ENCODE measurements at regions not wholly inside any gene's neighbourhood (a gene's known extent, or its start where the extent isn't known, plus 50 kb on each side); places are given as distances from the start of the nearest gene placed in this dataset.

DNA sequence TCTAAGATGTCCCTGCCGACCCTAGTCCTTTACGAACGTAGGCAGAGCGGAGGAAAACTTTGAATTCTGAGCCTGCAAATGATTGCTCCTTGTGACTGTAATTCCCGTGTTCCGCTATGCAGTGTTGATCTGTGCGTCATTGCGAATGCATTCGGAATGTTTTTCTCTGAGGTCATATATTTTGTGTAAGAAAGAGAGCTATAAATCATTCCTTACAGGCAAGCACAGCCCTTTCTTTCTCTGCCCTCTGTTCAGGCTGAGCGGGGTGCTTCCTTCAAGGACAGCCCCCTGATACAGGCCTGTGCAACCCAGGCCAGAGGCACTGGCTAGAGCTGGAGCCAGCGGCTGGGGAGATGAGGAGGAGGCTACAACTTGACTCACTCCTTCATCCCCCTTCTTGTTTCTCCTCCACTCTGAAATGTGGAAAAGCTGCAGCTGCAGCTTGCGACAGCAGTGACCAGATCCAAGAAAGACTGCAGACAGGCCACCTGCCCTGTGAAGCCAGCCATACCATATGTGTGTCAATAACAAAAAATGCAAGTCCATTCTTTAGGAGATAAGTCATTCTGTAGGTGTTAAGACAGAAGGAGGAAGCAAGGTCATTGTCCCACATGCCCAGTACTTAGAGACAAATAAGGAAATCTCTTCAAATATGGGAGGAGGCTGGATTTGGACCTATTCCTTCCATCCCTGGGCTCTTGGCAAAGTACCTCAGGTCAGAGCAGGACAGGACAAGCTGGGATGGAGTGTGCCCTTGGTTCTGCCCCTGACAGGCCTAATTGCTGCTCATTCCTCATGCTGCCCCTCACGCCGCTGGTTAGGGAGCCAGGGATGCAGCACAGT lies 345.7 kb upstream of the WWC1 start:
- Mint-ChIP-seq H3K27me3 (no peaks in the 10 kb centered on the region), H3K9me3 (peaks cover 0 to 3% (median 0%) of the 10 kb centered on the region in 3 donors), H3K4me3 (no peak overlapping the region), H3K36me3 (no peaks in the 10 kb centered on the region), H3K4me1 (no peaks in the 10 kb centered on the region), H3K27ac (no peak overlapping the region)

DNA sequence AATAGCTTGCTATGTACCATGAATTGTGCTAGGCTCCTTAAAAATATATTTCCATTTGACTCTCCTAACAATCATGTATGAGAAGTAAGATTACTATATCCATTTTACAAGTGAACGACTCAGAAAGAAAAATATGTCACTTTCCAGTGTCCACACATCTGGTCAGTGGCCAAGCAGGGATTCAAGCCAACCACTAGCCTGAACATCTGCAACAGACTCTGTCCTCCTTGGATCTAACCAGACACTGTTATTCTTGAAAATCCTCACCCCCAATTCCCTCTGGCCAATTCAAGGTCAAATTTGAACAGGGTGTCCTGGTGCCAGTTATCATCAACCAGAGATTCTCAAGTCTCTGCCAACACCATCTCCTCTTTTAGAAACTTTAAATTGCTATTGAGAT lies 344.1 kb upstream of the WWC1 start:
- Mint-ChIP-seq H3K27me3 (no peaks in the 10 kb centered on the region), H3K27ac (no peak overlapping the region), H3K4me3 (no peak overlapping the region), H3K4me1 (peaks cover 0 to 3% (median 0%) of the 10 kb centered on the region in 3 donors), H3K36me3 (no peaks in the 10 kb centered on the region), H3K9me3 (peaks cover 0 to 3% (median 0%) of the 10 kb centered on the region in 3 donors)

DNA sequence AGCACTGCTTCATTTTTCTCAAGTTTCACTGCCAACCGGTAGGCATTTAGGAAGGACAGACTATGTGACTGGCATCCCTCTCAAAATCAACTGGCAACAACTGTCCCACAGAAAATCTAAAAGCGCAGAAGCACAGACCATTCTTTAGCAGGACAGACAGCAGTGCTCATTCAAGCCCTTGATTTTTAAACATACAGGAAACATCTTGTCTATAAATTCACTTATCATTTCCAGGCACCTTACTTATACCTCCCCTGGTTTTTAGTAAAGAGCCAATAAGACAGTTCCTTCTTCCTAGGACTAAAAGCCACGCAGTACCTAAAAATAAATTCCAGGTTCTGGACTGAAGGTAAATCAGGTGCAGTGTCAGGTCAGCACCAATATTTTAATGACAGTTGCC lies 343.2 kb upstream of the WWC1 start:
- no peak overlapping the region for H3K4me3 Mint-ChIP-seq

DNA sequence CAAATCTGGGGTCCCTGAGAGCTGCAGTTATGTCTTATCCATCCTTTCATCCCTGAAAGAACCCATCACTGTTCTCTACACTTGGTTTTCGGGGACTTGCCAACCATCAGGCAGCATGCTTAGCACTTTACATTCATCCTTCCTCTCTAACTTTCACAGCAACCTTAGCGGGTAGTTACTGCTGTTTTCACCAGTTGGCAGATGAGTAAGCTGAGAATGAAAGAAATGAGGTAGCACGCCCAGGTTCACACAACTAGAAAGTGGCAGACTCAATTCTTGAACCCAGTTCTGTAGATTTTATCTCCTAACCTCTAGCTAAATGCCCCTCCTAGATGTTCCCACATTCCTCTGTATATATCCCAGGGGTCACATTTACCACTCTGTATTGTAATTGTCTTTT lies 342.0 kb upstream of the WWC1 start:
- no peak overlapping the region for H3K27ac Mint-ChIP-seq
- H3K4me3 Mint-ChIP-seq: no peak overlapping the region
- no peaks in the 10 kb centered on the region for H3K27me3 Mint-ChIP-seq
- no peaks in the 10 kb centered on the region for H3K36me3 Mint-ChIP-seq
- H3K9me3 Mint-ChIP-seq: peaks cover 0 to 2% (median 0%) of the 10 kb centered on the region in 3 donors
- peaks cover 0 to 3% (median 0%) of the 10 kb centered on the region in 3 donors for H3K4me1 Mint-ChIP-seq

More for the DNA sequence above, 343.2 kb upstream of the WWC1 start:
- Mint-ChIP-seq H3K36me3 (no peaks in the 10 kb centered on the region), H3K9me3 (peaks cover 0 to 3% (median 0%) of the 10 kb centered on the region in 3 donors), H3K4me1 (peaks cover 0 to 3% (median 0%) of the 10 kb centered on the region in 3 donors), H3K27me3 (no peaks in the 10 kb centered on the region), H3K27ac (no peak overlapping the region)

DNA sequence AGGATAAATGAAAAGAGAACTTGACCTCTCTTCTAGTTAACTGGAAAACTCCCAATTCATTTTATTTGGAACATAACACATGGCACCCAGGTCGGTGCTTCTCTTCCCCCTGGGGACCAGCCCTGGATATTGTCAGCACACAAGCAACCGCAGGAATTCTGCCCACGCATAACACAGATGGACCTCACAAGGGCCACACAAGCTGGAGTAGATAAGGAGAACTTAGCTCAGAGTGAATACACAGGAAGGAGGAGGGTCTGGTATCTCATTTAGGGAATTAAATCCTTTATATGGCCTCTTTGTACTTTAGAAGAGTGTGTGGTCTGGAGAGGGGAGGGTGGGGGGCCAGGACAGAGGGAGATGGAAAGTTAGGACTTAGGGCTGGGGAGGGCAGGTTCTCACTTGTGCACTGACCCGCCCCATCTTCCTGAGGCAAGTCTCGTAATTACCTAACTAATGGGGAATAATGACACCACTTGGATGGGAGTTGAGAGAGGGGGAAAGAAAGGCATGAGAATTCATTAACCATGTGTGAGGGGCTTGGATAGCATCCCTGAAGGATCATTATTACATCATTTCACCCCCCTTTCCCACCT lies 341.2 kb upstream of the WWC1 start:
- Mint-ChIP-seq H3K36me3 (no peaks in the 10 kb centered on the region), H3K4me3 (peak overlapping the region in 1 of 4 donors; percentile 28), H3K27me3 (no peaks in the 10 kb centered on the region), H3K27ac (no peak overlapping the region), H3K9me3 (peaks cover 0 to 4% (median 0%) of the 10 kb centered on the region in 3 donors), H3K4me1 (peaks cover 0 to 3% (median 0%) of the 10 kb centered on the region in 3 donors)

DNA sequence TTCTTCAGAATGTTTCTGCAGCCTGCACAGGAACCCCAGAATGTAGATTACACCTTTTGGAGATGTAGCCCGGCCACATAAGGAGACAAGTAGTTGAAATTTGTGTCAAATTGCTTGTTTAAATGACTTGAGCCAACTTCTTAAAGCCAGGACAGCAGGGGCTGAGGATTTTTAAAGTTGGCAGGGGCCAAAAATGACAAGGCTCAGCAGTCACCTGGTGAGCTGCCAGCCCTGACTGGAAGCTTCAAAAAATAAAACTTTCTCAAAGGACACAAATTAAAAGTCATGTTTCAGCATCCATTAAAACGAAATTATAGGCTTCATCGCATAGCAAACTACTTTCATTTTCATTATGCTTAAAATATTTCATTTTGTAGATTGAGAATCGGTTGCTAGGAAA lies 340.3 kb upstream of the WWC1 start:
- H3K27ac Mint-ChIP-seq: no peak overlapping the region
- no peaks in the 10 kb centered on the region for H3K36me3 Mint-ChIP-seq
- H3K27me3 Mint-ChIP-seq: no peaks in the 10 kb centered on the region
- no peak overlapping the region for H3K4me3 Mint-ChIP-seq
- H3K9me3 Mint-ChIP-seq: peaks cover 0 to 4% (median 2%) of the 10 kb centered on the region in 3 donors
- H3K4me1 Mint-ChIP-seq: peaks cover 0 to 3% (median 0%) of the 10 kb centered on the region in 3 donors

DNA sequence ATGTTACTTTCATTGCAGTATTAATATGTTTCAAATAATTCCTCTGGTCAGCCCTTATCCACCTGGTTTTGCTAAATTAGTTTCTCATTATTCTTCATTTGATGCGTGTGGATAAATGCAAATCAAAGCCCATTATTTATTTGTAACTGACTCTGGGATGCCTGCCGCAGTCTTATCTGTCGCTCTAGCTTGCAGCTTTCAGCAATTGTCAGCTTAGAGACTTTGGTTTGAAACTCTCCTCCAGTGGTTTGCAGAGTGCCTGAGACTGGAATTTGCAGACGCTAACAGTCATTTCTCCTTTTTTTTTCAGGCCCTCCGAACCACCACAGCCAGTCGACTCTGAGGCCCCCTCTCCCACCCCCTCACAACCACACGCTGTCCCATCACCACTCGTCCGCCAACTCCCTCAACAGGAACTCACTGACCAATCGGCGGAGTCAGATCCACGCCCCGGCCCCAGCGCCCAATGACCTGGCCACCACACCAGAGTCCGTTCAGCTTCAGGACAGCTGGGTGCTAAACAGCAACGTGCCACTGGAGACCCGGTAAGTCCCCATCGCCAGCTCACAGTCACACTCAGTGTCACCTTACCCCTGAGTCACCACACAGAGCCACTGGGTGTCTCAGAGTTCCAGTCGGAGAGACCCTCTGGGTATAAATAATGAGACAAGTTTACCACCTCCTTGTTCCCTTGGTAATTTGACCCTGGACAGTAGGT lies 339.0 kb upstream of the WWC1 start:
- Mint-ChIP-seq H3K4me1 (peaks cover 0 to 3% (median 0%) of the 10 kb centered on the region in 3 donors), H3K27ac (no peak overlapping the region), H3K9me3 (peaks cover 0 to 9% (median 6%) of the 10 kb centered on the region in 3 donors), H3K4me3 (peak overlapping the region in 1 of 4 donors; percentile 43), H3K27me3 (no peaks in the 10 kb centered on the region), H3K36me3 (no peaks in the 10 kb centered on the region)

DNA sequence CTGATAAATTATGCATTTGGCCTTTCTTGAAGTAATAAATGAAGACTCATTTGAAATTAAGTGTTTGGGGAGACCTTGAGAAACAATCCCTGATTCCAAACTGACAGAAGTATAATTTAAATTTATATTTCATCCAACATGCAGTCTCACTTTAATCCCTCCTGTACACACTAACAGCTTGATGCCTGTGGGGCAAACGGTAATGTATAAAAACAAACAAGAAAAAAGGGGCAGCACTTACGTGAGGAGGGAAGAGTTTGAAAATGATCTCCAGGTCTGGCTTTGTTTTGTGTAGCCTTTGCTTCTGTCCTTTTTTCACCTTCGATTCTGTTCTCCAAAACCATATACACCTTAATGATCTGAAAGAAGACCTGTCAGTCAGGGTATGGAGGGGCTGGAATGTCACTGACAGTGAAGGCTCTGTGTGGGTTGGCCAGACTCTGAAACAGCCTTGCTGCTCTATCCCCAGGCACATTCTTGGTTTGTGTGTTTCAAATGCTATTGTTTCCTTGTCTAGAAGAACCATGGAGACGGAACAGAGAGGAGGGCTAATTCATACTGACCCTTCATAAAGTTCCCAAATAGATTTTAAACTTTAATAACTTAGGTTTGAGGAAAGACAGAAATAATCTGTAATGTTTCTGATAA lies 338.2 kb upstream of the WWC1 start:
- no peak overlapping the region for H3K4me3 Mint-ChIP-seq
- H3K4me1 Mint-ChIP-seq: peaks cover 0 to 3% (median 0%) of the 10 kb centered on the region in 3 donors
- no peaks in the 10 kb centered on the region for H3K36me3 Mint-ChIP-seq

DNA sequence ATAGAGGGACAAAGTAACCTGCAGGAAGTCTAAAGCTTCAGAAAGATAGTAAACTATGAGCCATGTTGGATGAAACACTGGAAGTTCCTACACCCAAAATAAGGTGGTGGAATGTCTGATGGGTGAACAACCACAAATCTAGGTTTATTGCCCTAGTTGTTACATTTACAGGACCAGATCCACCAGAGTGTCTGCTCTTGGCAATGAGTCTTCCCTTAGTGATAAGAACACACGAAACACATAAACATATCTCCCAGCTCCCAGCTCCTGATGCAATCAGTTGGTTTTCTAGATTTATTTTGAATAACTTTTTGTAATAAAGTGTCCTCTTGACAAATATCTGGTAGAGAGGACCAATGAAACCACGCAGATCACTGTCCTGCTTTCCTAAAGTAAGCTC lies 329.7 kb upstream of the WWC1 start:
- Mint-ChIP-seq H3K36me3 (peaks cover 2% of the 10 kb centered on the region), H3K27ac (no peak overlapping the region), H3K9me3 (peaks cover 1 to 6% (median 4%) of the 10 kb centered on the region in 3 donors), H3K4me1 (no peaks in the 10 kb centered on the region), H3K4me3 (no peak overlapping the region), H3K27me3 (no peaks in the 10 kb centered on the region)

More for the DNA sequence above, 338.2 kb upstream of the WWC1 start:
- no peak overlapping the region for H3K27ac Mint-ChIP-seq
- peaks cover 2 to 10% (median 7%) of the 10 kb centered on the region in 3 donors for H3K9me3 Mint-ChIP-seq
- H3K27me3 Mint-ChIP-seq: no peaks in the 10 kb centered on the region

DNA sequence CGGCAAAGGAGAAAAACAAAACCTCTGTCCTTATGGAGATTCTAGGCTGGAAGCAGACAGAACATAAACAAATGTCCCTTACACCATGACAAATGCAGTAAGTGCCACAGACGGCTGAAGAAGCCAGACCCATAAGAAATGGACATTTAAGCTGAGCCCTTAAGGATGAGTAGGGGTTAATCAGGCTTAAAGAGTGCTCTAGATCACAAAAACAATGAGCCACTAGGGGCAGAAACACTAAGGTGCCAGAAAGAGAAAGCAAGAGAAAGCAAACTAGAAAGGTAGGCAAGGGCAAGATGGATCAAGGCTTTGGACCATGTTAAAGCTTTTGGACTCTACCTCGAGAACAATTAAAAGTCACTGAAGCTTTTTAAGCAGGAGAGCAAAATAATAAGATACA lies 326.9 kb upstream of the WWC1 start:
- Mint-ChIP-seq H3K27me3 (no peaks in the 10 kb centered on the region), H3K36me3 (peaks cover 2% of the 10 kb centered on the region), H3K4me1 (no peaks in the 10 kb centered on the region), H3K27ac (no peak overlapping the region), H3K4me3 (no peak overlapping the region), H3K9me3 (peaks cover 0 to 3% (median 0%) of the 10 kb centered on the region in 3 donors)

DNA sequence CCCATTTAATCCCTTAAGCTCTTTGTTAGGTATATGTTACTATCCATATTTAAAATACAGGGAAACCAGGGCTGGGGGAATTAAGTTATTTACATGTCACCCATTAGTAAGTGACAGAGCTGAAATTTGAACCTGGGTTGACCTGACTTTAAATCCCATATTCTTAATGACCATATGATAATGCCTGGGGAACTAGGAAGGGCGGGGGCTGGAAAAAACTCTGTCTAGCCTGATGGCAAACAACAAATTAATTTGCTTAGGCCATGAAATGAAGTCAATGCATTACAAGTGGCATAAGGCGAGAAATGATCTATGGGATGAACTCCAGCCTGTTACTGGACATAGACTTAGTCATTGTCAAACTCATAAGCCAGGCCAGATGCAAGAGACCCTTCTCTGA lies 325.7 kb upstream of the WWC1 start:
- Mint-ChIP-seq H3K4me1 (no peaks in the 10 kb centered on the region), H3K9me3 (peaks cover 0 to 3% (median 0%) of the 10 kb centered on the region in 3 donors), H3K27ac (no peak overlapping the region), H3K4me3 (no peak overlapping the region), H3K27me3 (no peaks in the 10 kb centered on the region), H3K36me3 (peaks cover 2% of the 10 kb centered on the region)

DNA sequence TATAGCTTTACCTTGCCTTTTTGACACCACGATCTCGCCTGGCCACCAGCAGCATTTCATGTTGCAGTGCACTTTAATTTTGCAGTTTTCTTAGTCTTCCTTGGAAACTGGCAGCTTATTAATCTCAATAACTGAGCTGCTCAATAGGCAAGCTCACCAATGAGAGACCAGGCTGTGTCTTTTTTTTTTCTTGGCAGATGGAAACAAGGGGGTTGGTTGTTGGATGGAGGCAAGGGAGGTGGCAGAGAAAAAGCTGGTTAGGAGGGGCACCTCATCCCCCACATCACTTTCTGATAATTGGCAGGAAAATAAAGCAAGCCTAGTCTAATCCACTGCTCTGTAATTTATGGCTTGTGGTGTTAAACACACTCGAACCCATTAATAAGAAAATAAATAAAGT lies 324.5 kb upstream of the WWC1 start:
- Mint-ChIP-seq H3K4me3 (no peak overlapping the region), H3K4me1 (no peaks in the 10 kb centered on the region), H3K36me3 (peaks cover 2% of the 10 kb centered on the region)

DNA sequence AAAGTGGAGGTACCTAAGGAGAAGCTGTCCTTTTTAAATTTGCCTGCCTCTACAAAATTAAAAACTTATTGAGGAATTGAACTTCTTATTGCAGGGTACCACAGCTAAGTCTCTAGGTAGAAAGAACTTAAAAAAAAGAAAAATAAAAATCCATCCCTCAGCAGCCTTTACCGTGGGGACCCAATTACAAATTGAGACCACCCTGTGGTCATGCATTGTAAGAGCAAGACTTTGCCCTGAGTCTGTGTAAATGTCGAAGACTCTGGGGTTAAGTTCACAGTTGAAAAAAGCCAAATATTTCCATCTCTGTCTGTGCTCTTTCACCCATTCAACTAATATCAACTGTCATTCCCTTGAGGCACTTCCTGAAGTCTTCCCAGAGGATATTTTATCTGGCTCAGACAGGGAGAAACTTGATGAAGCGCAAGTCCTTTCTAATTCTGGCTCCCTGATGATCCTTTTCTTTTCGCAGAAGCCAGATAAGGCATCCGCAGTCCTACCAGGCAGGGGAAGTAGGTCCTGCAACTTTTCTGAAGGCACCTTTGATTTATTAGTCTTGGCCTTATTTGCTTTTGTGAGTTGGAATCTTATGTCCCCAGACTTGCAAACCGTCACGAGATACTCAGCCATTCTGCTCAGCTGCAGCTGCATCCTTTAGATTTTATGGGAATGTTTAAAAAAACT lies 323.8 kb upstream of the WWC1 start:
- no peaks in the 10 kb centered on the region for H3K4me1 Mint-ChIP-seq
- no peaks in the 10 kb centered on the region for H3K27me3 Mint-ChIP-seq
- H3K27ac Mint-ChIP-seq: peak overlapping the region in 1 of 3 donors; percentile 78
- H3K36me3 Mint-ChIP-seq: peaks cover 2% of the 10 kb centered on the region
- H3K9me3 Mint-ChIP-seq: peaks cover 0 to 3% (median 0%) of the 10 kb centered on the region in 3 donors
- no peak overlapping the region for H3K4me3 Mint-ChIP-seq

More for the DNA sequence above, 324.5 kb upstream of the WWC1 start:
- no peak overlapping the region for H3K27ac Mint-ChIP-seq
- H3K27me3 Mint-ChIP-seq: no peaks in the 10 kb centered on the region
- peaks cover 0 to 3% (median 0%) of the 10 kb centered on the region in 3 donors for H3K9me3 Mint-ChIP-seq

DNA sequence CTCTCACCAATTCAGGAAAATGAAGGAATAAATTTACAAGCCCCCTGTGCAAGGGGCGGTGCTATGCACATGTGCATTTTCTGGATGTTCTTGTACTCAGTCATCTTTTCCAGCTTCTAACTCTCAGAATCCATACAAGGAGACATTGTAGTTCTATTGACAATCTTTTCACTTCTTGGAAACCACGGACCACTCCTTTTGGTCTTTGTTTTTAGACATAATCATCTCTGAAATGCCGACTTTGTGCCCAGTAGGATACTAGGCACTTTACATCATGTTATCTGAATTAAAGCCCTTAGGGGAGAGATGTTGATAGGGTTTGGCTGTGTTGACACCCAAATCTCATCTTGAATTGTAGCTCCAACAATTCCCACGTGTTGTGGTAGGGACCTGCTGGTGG lies 322.6 kb upstream of the WWC1 start:
- peaks cover 2% of the 10 kb centered on the region for H3K36me3 Mint-ChIP-seq
- no peak overlapping the region for H3K27ac Mint-ChIP-seq
- H3K9me3 Mint-ChIP-seq: peaks cover 0 to 3% (median 0%) of the 10 kb centered on the region in 3 donors
- no peaks in the 10 kb centered on the region for H3K4me1 Mint-ChIP-seq
- H3K4me3 Mint-ChIP-seq: no peak overlapping the region
- H3K27me3 Mint-ChIP-seq: peaks cover 3% of the 10 kb centered on the region

All from IgD-negative memory B cell (primary cell).